ENCODE measurements at regions not wholly inside any gene's neighbourhood (a gene's known extent, or its start where the extent isn't known, plus 50 kb on each side); places are given as distances from the start of the nearest gene placed in this dataset.

DNA sequence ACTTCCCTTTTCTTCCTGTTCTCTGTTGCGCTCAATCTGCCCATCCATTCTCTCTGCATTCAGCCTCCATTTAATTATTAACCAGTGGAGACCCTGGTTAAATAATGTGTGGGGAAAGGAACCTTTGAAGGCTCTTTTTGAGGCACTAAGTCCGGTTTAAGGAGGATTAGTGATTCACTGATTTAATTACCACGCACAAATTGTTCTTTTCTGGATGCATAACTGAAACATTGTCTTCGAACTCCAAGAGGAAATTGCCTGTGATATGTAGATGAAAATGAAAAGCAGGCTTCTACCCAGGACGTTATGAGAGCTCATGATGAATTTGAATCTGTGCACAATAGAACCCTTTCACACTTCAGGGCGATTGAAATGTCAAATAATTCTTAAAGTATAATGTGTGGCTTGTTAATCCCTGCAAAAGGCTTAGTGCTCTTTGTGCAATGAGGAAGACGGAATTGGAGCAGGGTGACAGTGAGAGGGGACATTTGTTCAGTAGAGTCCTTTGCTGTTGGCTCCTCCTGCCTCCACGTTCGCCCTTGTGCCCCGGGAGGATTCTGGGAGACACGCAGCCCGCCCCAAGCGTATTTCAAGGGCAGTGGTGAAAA lies 51.1 kb upstream of the ZNF236 start:
- DNase-seq (ENCODE audit: low spot score) = no peak

GRCh38 chr18:76767954-76768353 lies 54.4 kb upstream of the ZNF236 start:
- DNase-seq (ENCODE audit: low spot score) = no peak

GRCh38 chr18:76766429-76766828 lies 55.9 kb upstream of the ZNF236 start:
- DNase-seq (ENCODE audit: low spot score) = no peak

GRCh38 chr18:76765649-76766048 lies 56.7 kb upstream of the ZNF236 start:
- no peak for DNase-seq (ENCODE audit: low spot score)

DNA sequence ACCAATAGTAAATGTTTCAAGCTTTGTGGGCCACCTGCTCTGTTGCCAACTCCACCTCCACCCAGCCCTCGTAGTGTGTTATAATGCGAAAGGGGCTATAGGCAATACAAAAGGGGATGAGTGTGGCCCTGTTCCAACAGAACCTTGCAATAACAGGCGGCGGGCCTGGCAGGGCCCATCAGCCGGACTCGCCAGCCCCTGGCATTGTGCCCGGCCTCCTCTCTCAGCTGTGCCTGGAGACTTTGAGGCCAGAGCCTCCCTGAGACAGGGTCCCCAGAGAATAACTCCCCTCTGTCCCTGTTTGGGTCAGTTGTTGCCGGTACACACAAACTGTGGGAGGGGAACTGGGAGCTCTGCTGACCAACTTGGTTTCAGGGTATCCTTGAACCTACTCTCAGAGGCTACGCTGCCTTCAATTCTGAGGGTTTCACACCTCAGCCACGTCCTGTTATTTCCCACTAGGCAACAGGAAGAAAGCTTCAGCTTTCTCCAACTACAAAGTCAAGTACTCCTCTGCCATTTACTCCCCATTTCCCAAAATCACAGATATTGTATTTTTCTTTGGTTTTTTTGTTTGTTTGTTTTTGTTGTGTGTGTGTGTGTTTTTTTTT lies 58.0 kb upstream of the ZNF236 start:
- no peak for DNase-seq (ENCODE audit: low spot score)

DNA sequence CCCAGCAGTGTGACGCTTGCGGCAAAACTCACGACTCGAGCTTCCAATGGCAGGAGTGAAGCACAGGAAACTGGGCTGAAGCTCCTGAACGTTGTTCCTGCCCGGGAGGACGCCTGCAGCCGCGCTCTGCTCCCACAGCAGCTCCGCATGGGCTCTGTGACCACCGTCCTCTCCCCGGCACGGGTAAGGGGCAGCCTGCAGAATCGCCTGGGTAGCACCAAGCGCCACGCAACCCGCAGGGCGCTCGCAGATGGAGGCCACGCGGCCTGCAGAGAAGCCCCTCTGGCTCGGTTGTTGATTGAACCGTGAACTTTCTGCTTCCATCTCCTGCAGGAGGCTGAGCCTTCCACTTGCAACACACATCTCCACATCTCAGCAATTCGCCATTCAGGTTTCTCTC lies 63.3 kb upstream of the ZNF236 start:
- no peak for DNase-seq (ENCODE audit: low spot score)

DNA sequence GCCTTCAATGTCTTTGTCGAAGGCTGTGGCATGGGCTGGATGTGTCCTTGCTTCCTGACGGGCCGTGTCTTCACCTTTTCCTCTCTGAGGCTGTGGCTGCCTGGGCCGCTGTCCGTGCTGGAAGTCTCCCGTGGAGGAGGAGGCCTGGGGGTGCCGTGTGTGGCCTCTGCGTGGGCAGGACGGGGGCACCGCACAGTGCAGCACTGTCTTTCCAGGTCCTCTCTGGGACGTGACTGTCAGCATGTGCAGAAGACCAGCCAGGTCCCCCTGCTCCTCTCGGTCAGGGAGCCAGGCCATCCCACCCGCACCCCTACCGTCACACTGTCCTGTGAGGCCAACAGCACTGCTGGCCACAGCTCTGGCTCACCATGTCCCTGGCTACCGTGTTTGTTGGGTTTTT lies 64.4 kb upstream of the ZNF236 start:
- DNase-seq (ENCODE audit: low spot score) = no peak

GRCh38 chr18:76757335-76757734 lies 65.0 kb upstream of the ZNF236 start:
- DNase-seq (ENCODE audit: low spot score) = no peak

- DNase-seq (ENCODE audit: low spot score) = no peak
These were observed 65.7 kb upstream of the ZNF236 start for GRCh38 chr18:76756531-76757253.

DNA sequence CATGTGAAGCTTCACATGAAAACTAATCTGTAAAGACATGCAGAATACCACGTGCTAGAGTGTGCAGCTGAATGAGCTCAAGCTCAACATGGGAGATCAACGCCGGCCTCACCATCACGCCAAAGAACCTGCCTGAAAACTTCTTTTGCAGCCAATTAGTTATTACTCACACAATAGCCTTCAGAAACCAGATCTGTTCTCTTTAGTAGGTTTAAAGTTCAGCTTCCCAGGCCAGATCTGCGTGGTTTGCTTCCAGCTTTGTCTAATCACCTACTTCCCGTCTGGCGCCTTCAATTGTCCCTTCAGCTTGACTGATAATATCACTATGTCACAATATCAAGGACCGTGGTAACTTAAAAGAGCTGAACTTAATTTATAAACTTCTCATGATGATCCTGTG lies 68.0 kb upstream of the ZNF236 start:
- no peak for DNase-seq (ENCODE audit: low spot score)

- DNase-seq (ENCODE audit: low spot score) = no peak
These were observed 70.0 kb upstream of the ZNF236 start for GRCh38 chr18:76752400-76752799.

DNA sequence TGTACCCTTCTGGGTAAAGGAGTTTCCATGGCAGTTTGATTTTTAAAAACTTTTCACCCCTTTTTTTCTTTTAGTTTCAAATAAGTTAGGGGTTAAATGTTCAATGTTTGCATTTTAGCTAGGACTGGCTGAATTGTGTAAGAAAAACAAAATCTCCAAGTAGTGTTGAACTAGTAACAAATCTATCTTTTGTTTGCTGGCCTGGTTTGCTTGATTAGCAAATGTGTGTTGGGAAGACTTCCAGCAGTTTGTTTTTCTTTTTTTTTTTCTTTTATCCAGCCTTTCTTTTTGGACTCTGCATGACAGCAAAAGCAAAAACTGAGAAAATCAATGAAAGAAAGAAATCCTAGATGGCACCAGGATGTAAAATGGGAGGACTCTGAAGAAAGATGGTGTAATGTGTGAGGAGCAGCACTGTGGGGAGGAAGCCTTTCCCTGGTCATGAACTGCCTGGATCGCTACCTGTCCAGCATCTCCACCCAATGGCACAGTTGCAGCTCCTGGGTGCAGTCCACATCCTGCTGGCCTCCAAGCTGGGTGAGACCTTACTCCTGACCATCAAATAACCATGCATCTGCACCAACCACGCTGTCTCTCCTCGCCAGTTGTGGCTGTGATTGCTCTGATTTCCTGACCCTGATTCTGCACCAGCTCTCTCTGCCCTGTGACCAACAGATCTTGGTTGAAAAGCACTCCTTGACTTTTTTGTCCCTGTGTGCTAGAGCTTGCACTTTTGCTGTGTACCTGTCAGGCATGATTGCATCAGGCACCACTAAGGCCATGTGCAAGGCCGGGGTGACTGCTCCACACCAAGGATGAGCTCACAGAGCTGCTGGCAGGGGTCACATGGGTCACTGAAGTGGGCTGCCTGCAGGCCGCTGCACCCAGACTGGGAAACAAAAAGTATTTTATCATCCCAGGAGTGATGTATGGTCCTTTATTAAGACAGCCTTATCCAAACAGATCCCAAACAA lies 71.2 kb upstream of the ZNF236 start:
- no peak for DNase-seq (ENCODE audit: low spot score)

- no peak for DNase-seq (ENCODE audit: low spot score)
These were observed 72.1 kb upstream of the ZNF236 start for GRCh38 chr18:76750269-76750668.

DNA sequence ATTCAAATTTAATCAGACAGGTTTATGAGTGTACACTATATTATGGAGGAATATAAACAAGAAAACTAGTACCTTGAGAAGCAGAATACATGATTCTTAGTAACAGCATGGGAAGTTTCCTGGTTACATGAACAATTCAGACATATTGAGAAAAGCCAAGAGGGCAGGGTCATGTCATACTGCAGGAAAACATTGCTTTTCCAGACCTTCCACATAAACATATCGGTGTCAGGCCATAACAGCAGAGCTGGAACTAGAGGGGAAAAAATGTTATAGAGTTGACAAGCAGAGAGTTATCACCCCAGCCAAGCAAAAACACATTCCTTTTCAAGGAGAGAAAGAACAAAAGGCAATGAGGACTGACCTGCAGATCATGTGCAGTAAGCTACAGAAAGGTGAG lies 74.7 kb upstream of the ZNF236 start:
- DNase-seq (ENCODE audit: low spot score) = no peak

DNA sequence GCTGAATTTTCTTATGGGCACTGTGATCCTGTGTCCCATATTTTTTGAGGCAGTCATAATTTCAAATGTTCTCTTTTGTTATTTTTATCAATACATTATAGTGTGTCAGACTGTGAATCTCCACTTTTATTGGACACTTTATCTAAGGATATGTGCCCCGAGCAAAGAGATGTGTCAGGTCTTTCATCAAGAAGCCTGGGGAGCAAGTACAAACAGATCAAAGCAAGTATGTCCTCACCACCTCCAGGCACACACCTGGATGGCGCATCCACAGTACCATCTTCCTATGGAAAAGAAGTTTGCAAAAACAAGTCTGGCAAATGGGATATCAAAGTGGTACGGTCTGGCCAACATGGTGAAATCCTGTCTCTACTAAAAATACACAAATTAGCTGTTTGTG lies 81.0 kb upstream of the ZNF236 start:
- DNase-seq (ENCODE audit: low spot score) = no peak

- DNase-seq (ENCODE audit: low spot score) = no peak
These were observed 86.0 kb upstream of the ZNF236 start for GRCh38 chr18:76736309-76736708.

DNA sequence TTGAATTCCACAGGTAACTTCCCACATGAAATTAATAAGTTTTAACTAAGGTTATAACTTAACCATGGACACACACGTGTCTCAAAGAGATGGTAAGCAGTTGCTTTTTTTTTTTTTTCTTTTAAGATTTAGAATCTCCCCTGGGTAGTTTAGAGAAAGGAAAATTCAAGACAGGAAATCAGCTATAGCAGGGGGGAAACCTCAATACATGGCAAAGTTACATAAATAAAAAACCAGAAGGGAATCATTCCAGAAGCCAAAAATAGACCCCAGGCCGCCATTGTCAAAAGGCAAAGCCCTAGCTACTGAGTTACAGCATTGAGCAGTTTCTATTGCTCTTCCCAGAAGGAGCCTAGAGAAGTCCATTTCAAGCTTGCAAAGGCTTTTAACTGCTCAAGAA lies 91.5 kb upstream of the ZNF236 start:
- DNase-seq (ENCODE audit: low spot score) = no peak

- no peak for DNase-seq (ENCODE audit: low spot score)
These were observed 94.8 kb upstream of the ZNF236 start for GRCh38 chr18:76727589-76727988.

DNA sequence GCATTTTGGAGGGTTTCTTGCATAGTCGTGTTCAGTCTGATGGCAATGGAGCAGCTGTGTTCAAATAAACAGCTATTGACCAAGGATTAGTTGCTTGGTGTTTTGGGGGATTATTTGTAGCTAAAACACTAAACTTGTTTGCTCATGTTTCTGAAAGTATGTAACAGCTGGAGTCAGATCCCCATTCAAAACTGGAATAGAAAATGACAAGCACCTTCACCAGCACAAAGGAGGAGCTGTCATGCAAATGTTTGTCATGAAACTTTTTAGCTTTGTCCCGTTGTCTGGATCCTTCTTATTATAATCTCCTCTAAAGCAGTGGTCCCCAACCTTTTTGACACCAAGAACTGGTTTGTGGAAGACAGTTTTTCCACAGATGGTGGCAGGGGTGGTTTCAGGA lies 96.9 kb upstream of the ZNF236 start:
- DNase-seq (ENCODE audit: low spot score) = no peak

GRCh38 chr18:76722224-76723061 lies 99.9 kb upstream of the ZNF236 start:
- DNase-seq (ENCODE audit: low spot score) = no peak

DNA sequence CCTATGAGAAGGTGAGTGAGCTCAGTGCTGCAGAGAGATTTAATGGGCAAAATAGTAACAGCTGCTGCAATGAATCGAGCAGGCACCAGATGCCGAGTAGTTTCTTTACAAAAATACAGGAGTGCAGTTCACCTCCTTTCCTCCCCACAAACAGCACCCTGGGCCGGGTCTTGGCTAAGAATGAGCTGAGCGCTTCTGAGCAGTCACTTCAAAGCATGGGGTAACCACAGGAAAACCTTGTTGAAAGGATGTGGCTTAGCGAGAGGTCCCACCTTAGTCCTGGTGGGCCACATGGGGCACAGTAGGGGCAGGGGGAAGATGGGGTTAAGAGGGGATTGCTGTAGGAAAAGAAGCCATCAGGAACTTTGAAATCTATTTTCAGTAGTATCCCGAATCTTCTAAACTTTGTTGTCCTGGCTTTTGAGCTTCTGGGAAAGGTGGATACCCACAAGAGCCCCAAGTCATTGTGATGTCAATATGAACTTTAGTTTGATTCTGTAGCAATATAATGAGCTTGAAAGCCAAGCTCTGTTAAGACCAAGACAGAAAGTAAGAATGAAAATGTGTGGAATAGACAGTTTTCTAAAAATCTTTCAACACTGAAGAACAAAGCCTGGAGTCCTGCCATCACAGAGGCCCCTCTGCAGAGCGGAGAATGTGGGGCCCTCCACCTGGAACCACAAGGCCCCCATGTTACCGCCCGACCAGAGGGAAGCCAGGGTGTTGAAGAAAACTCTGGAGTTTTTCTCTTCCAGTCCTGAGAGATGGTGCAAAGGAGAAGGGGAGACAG lies 101.0 kb upstream of the ZNF236 start:
- DNase-seq (ENCODE audit: low spot score) = no peak
